ENCODE measurements at regions not wholly inside any gene's neighbourhood (a gene's known extent, or its start where the extent isn't known, plus 50 kb on each side); places are given as distances from the start of the nearest gene placed in this dataset.

GRCh38 chr15:31470756-31471155 is 144.1 kb downstream of the KLF13 start:
- no peaks in the 10 kb centered on the region for H3K9me3 Mint-ChIP-seq (ENCODE audit: low read depth, unreplicated experiment)
- no peak for DNase-seq
- CTCF ChIA-PET, result no interaction called here
- no peaks in the 10 kb centered on the region for H3K36me3 Mint-ChIP-seq (ENCODE audit: insufficient read depth, unreplicated experiment)
- no peaks in the 10 kb centered on the region for H3K4me1 Mint-ChIP-seq (ENCODE audit: low read depth, unreplicated experiment)
- no peak overlapping the region for H3K4me3 Mint-ChIP-seq (ENCODE audit: low read depth, unreplicated experiment)
- no peak overlapping the region for H3K27ac Mint-ChIP-seq (ENCODE audit: unreplicated experiment)
- intact Hi-C loops (cut with micrococcal nuclease; ENCODE audit: unreplicated experiment), result no loop called here
- no TSS peak for BruUV-seq (replicated peaks)
- peaks cover 15% of the 10 kb centered on the region for H3K27me3 Mint-ChIP-seq (ENCODE audit: unreplicated experiment)
- TF ChIP-seq CTCF (IDR thresholded peaks at IDR 0.05; ENCODE audit: unreplicated experiment), result no peak

- Mint-ChIP-seq H3K27me3 (ENCODE audit: unreplicated experiment) (peaks cover 15% of the 10 kb centered on the region), H3K36me3 (ENCODE audit: insufficient read depth, unreplicated experiment) (no peaks in the 10 kb centered on the region), H3K4me1 (ENCODE audit: low read depth, unreplicated experiment) (no peaks in the 10 kb centered on the region), H3K4me3 (ENCODE audit: low read depth, unreplicated experiment) (no peak overlapping the region), H3K27ac (ENCODE audit: unreplicated experiment) (no peak overlapping the region), H3K9me3 (ENCODE audit: low read depth, unreplicated experiment) (no peaks in the 10 kb centered on the region)
- no peak for TF ChIP-seq CTCF (IDR thresholded peaks at IDR 0.05; ENCODE audit: unreplicated experiment)
- no peak for DNase-seq
- no TSS peak for BruUV-seq (replicated peaks)
- CTCF ChIA-PET, result no interaction called here
- intact Hi-C loops (cut with micrococcal nuclease; ENCODE audit: unreplicated experiment), result no loop called here
These were observed 145.2 kb downstream of the KLF13 start for GRCh38 chr15:31471731-31472430.

GRCh38 chr15:31472636-31473384 is 146.2 kb downstream of the KLF13 start:
- no peak overlapping the region for H3K27ac Mint-ChIP-seq (ENCODE audit: unreplicated experiment)
- H3K4me3 Mint-ChIP-seq (ENCODE audit: low read depth, unreplicated experiment), result no peak overlapping the region
- peaks cover 15% of the 10 kb centered on the region for H3K27me3 Mint-ChIP-seq (ENCODE audit: unreplicated experiment)
- DNase-seq, result no peak
- H3K9me3 Mint-ChIP-seq (ENCODE audit: low read depth, unreplicated experiment), result no peaks in the 10 kb centered on the region
- CTCF ChIA-PET, result no interaction called here
- TF ChIP-seq CTCF (IDR thresholded peaks at IDR 0.05; ENCODE audit: unreplicated experiment), result no peak
- no peaks in the 10 kb centered on the region for H3K36me3 Mint-ChIP-seq (ENCODE audit: insufficient read depth, unreplicated experiment)
- no TSS peak for BruUV-seq (replicated peaks)
- intact Hi-C loops (cut with micrococcal nuclease; ENCODE audit: unreplicated experiment), result no loop called here
- H3K4me1 Mint-ChIP-seq (ENCODE audit: low read depth, unreplicated experiment), result no peaks in the 10 kb centered on the region

GRCh38 chr15:31473385-31474058 is 146.9 kb downstream of the KLF13 start:
- DNase-seq, result no peak
- CTCF ChIA-PET, result no interaction called here
- Mint-ChIP-seq H3K27me3 (ENCODE audit: unreplicated experiment) (peaks cover 15% of the 10 kb centered on the region), H3K4me3 (ENCODE audit: low read depth, unreplicated experiment) (no peak overlapping the region), H3K9me3 (ENCODE audit: low read depth, unreplicated experiment) (no peaks in the 10 kb centered on the region), H3K27ac (ENCODE audit: unreplicated experiment) (no peak overlapping the region), H3K36me3 (ENCODE audit: insufficient read depth, unreplicated experiment) (no peaks in the 10 kb centered on the region), H3K4me1 (ENCODE audit: low read depth, unreplicated experiment) (no peaks in the 10 kb centered on the region)
- no peak for TF ChIP-seq CTCF (IDR thresholded peaks at IDR 0.05; ENCODE audit: unreplicated experiment)
- intact Hi-C loops (cut with micrococcal nuclease; ENCODE audit: unreplicated experiment), result no loop called here
- no TSS peak for BruUV-seq (replicated peaks)

All from Calu3 (cell line).